OCI-LY7 (cell line): ENCODE measurements at regions not wholly inside any gene's neighbourhood (a gene's known extent, or its start where the extent isn't known, plus 50 kb on each side); places are given as distances from the start of the nearest gene placed in this dataset.

Experiments used
- EZH2phosphoT487 ChIP-seq: fragments of 200-600 bp; sonication (generic); IDR thresholded peaks from 2 replicates; pipeline ENCODE4 v1.6.1; 2018; ENCODE audit warnings: low read depth, borderline replicate concordance, mild to moderate bottlenecking, mixed run types, antibody characterized with exemption, low read length, moderate library complexity, mixed read lengths
- TF ChIP-seq, protein P1 (sequence below): fragments of 200-600 bp; sonication (generic); conservative IDR thresholded peaks from 2 replicates; pipeline ENCODE4 v1.5.1; 2014; ENCODE audit warnings: mild to moderate bottlenecking, antibody characterized with exemption, low read length, moderate library complexity, mixed read lengths

GRCh38 chr14:34168656-34169055, 217.8 kb upstream of the EGLN3 start:
- TF ChIP-seq, protein P1, sequence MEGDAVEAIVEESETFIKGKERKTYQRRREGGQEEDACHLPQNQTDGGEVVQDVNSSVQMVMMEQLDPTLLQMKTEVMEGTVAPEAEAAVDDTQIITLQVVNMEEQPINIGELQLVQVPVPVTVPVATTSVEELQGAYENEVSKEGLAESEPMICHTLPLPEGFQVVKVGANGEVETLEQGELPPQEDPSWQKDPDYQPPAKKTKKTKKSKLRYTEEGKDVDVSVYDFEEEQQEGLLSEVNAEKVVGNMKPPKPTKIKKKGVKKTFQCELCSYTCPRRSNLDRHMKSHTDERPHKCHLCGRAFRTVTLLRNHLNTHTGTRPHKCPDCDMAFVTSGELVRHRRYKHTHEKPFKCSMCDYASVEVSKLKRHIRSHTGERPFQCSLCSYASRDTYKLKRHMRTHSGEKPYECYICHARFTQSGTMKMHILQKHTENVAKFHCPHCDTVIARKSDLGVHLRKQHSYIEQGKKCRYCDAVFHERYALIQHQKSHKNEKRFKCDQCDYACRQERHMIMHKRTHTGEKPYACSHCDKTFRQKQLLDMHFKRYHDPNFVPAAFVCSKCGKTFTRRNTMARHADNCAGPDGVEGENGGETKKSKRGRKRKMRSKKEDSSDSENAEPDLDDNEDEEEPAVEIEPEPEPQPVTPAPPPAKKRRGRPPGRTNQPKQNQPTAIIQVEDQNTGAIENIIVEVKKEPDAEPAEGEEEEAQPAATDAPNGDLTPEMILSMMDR: no peak
- TF ChIP-seq EZH2phosphoT487: no peak
